GM23248 (cell line): ENCODE measurements at regions not wholly inside any gene's neighbourhood (a gene's known extent, or its start where the extent isn't known, plus 50 kb on each side); places are given as distances from the start of the nearest gene placed in this dataset.

Experiments
- EZH2 ChIP-seq: fragments of 200-600 bp; sonication (generic); IDR thresholded peaks from 2 replicates; pipeline ENCODE4 v1.6.1; 2018; ENCODE audit warnings: antibody characterized with exemption, mild to moderate bottlenecking; ENCODE audit not compliant: insufficient read depth, poor library complexity, severe bottlenecking
- EZH2phosphoT487 ChIP-seq: fragments of 200-600 bp; sonication (generic); IDR thresholded peaks from 2 replicates; pipeline ENCODE4 v1.6.1; 2018; ENCODE audit warnings: antibody characterized with exemption, moderate library complexity, mild to moderate bottlenecking, low read depth; ENCODE audit not compliant: insufficient read depth

DNA sequence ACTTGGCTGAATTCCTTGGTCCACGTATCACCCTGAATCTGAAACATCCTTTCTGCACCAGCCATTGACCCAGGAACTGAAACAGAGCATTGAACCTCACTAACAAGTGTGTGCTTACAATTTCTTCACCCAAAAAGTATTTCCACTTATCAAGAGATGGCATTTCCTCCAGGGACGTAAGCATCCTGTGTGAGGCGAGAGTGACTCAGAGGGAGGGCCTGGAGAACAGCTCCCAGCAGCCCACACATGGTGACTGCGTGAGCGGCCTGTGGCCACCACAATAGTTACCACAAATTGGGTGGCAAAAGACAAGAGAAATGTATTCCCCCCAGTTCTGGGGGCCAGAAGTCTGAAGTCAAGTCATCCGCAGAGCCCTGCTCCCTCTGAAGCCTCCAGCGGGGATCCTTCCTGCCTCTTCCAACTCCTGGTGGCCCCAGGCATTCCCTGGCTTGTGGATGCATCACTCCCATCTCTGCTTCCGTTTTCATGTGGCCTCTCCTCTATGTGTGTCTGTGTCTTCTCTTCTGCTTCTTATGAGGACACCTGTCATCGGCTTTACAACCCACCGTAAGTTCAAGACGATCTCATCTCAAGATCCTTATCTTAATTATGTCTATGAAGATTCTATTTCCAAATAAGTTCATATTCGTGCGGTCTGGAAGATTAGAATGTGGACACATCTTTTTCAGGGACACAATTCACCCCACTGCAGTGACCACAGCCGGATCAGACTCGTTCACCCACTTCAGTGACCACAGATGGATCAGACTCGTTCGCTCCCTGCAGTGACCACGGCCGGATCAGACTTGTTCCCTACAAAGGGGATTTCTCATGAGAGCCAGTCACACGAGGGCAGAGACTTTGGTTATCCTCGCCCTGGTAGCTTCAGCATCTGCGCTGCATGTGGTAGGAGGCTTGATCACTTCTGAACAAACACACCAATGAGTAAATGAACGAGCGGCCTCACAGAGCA lies 122.6 kb upstream of the FOXF1 start:
- no peak for TF ChIP-seq EZH2
- no peak for TF ChIP-seq EZH2phosphoT487
